CD4-positive, alpha-beta T cell treated with Interferon alpha-2 for 1 hour (primary cell): ENCODE measurements at regions not wholly inside any gene's neighbourhood (a gene's known extent, or its start where the extent isn't known, plus 50 kb on each side); places are given as distances from the start of the nearest gene placed in this dataset.

Experiments used
- DNase-seq, 2 donors: peaks; one replicate each; pipeline ENCODE4 v3.0.0-alpha.2; 2020 to 2022

GRCh38 chr1:98104289-98104688 lies 183.5 kb upstream of the DPYD start:
- no peak for DNase-seq

- no peak for DNase-seq
Observed at GRCh38 chr1:98103617-98104285, 182.9 kb upstream of the DPYD start.

GRCh38 chr1:98102345-98103030 lies 181.7 kb upstream of the DPYD start:
- DNase-seq: no peak

- no peak for DNase-seq
Observed at GRCh38 chr1:98101364-98101763, 180.5 kb upstream of the DPYD start.

- no peak for DNase-seq
Observed at GRCh38 chr1:98099501-98099900, 178.7 kb upstream of the DPYD start.

- DNase-seq: no peak
Observed at GRCh38 chr1:98098473-98098872, 177.6 kb upstream of the DPYD start.

- DNase-seq: no peak
Observed at GRCh38 chr1:98090351-98090750, 169.5 kb upstream of the DPYD start.

GRCh38 chr1:98088381-98088780 lies 167.5 kb upstream of the DPYD start:
- no peak for DNase-seq

- no peak for DNase-seq
Observed at GRCh38 chr1:98086796-98087441, 166.1 kb upstream of the DPYD start.

- no peak for DNase-seq
Observed at GRCh38 chr1:98086156-98086555, 165.3 kb upstream of the DPYD start.

- no peak for DNase-seq
Observed at GRCh38 chr1:98084188-98084587, 163.4 kb upstream of the DPYD start.

- no peak for DNase-seq
Observed at GRCh38 chr1:98081944-98082343, 161.1 kb upstream of the DPYD start.

- no peak for DNase-seq
Observed at GRCh38 chr1:98078596-98078995, 157.8 kb upstream of the DPYD start.

GRCh38 chr1:98077691-98078090 lies 156.9 kb upstream of the DPYD start:
- no peak for DNase-seq

GRCh38 chr1:98075626-98076025 lies 154.8 kb upstream of the DPYD start:
- no peak for DNase-seq

GRCh38 chr1:98073823-98074222 lies 153.0 kb upstream of the DPYD start:
- no peak for DNase-seq

GRCh38 chr1:98073106-98073505 lies 152.3 kb upstream of the DPYD start:
- DNase-seq: no peak

- no peak for DNase-seq
Observed at GRCh38 chr1:98072047-98072446, 151.2 kb upstream of the DPYD start.

GRCh38 chr1:98068016-98068415 lies 147.2 kb upstream of the DPYD start:
- DNase-seq: no peak

GRCh38 chr1:98066911-98067310 lies 146.1 kb upstream of the DPYD start:
- no peak for DNase-seq

GRCh38 chr1:98059620-98060019 lies 138.8 kb upstream of the DPYD start:
- no peak for DNase-seq

GRCh38 chr1:98058676-98059075 lies 137.8 kb upstream of the DPYD start:
- no peak for DNase-seq

- DNase-seq: no peak
Observed at GRCh38 chr1:98057236-98057910, 136.5 kb upstream of the DPYD start.

- no peak for DNase-seq
Observed at GRCh38 chr1:98056781-98057180, 135.9 kb upstream of the DPYD start.
